ENCODE measurements at regions not wholly inside any gene's neighbourhood (a gene's known extent, or its start where the extent isn't known, plus 50 kb on each side); places are given as distances from the start of the nearest gene placed in this dataset.

GRCh38 chr12:27177706-27178105 lies 66.4 kb upstream of the STK38L start (continued):
- TF ChIP-seq PRDM15 (CRISPR knock-in tag; IDR thresholded peaks at IDR 0.05) = no peak
- no peak for TF ChIP-seq PHF5A (CRISPR knock-in tag; IDR thresholded peaks at IDR 0.05; ENCODE audit: low read depth, unreplicated experiment)
- TF ChIP-seq TBP (CRISPR knock-in tag; IDR thresholded peaks at IDR 0.05) = no peak
- TF ChIP-seq ZNF703 (CRISPR knock-in tag; IDR thresholded peaks at IDR 0.05; ENCODE audit: borderline replicate concordance) = no peak
- no peak for TF ChIP-seq NAIF1 (CRISPR knock-in tag; IDR thresholded peaks at IDR 0.05; ENCODE audit: borderline replicate concordance)
- TF ChIP-seq MLX (CRISPR knock-in tag; IDR thresholded peaks at IDR 0.05) = no peak
- no peak for TF ChIP-seq HNRNPL (IDR thresholded peaks at IDR 0.05; ENCODE audit: low read depth, low read length)
- no peak for TF ChIP-seq GZF1 (CRISPR knock-in tag; IDR thresholded peaks at IDR 0.05)
- TF ChIP-seq ZHX2 (IDR thresholded peaks at IDR 0.05; ENCODE audit: low read depth) = no peak
- TF ChIP-seq ZHX2 (CRISPR knock-in tag; IDR thresholded peaks at IDR 0.05; ENCODE audit: borderline replicate concordance) = no peak
- no peak for TF ChIP-seq MXD1 (CRISPR knock-in tag; IDR thresholded peaks at IDR 0.05)
